NCI-H128 (cell line): ENCODE measurements at regions not wholly inside any gene's neighbourhood (a gene's known extent, or its start where the extent isn't known, plus 50 kb on each side); places are given as distances from the start of the nearest gene placed in this dataset.
"Not testable (repeated sequence)": the region's sequence is repeated elsewhere in the genome, so short reads cannot be mapped to it uniquely, and the experiment has no call there.

Experiments used
- DNase-seq: peaks from one replicate; lab custom pipeline; 2025; ENCODE audit not compliant: unreplicated experiment; lab: John Stamatoyannopoulos, UW

DNA sequence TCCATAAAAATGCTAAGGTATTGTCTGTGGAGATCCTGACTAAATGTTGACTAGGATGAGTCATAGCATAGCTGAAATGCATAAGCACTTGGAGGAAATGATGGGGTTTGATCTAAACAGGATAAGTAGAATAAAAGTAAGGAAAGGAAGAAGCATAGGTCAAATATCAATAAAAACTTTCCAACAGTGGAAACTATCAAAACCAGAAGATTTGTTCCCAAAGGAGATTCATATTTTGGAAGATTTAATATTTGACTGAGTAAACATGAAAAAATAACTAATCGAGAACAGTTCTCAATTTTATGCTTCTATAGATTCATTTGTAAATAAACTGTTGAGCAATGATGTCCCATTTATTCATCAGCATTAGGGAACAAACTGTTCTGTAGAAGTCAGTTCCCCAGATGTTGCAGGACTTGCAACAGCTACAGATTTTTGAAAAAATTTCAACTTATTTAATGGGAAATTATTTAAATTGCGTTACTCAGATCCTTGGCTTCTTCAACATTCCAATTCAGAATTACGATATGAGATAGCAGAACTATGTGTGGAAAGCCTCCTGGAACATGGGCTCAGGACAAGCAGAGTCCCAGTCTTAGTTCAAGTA is 133.7 kb upstream of the TBX18 start:
- DNase-seq, result no peak

DNA sequence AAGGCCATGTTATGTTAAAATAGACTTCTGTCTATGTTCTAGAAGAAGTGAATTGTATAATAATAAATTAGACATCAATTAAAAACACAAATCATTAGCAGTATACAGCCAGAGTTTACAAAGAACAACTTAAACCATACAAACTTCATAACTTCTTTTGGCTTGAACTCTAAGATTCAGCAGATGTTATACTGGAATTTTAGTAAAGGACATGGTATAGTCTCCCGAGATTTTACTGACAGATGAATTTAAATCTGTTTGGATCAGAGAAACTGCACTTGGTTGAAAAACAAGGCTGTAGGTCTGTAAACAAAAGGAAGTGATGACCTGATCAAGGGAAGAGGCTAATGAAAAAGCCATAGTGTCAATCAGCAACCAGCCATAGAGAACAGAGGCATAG is 132.6 kb upstream of the TBX18 start:
- no peak for DNase-seq

DNA sequence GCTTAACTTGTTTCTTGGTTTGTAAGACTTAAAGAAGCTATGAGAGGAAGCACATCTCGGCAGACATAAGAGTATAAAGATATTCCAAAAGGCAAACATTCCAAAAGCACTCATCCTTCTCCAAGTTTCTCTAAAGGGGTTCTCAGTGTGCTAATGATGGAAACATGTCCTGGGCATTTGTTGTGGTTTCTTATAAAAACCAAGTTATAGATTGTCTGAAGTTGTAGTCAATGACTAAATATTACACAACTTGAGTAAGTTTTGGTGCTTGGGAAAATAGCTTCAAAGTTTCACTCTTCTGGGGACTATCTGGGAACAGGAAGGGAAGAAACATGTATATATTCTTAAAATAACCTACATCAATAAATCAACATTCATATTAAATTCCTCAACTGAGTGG is 128.3 kb upstream of the TBX18 start:
- no peak for DNase-seq

DNA sequence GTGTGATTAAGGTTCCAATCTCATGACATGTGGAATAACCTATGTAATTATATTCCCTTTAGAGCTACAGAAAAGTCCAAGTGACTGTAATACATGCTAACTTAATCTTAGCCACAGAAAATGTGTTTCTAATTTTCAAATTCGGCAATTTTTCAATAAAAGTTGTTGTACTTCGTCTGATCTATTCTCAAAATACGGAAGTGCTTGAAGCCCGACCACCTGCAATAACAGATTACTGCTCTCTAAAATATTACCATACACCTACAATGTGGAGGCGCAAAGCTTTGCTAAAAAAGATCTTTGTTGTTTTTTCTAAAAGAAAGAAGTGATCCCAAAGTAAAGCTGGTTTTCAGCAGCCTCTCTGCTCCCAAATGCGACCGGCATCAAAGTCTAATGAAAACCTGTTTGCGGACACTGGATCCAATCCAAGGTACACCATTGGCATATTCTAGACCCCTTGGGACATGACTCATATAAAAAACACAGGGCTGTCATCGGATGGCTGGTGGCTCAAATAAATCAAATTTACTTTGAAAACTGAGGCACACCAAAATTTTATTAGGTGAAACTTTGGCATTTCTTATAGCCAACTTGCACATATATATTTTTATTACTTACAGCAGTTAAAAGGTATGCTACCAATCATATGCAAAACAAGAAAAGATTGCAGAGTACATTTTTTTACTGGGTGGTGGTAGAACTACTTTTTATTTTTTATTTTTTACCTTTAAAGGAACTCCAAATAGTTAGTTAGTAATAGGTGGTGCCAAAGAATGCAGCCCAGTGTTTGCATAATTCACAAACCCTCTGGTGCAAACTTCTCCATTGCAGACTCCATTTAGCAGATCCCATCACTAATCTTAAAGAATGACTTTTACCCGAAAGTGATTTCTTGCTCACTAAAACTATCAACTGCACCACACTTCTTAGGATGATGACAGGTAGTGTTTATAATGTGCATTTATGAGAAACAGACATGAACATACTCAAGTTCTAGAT is 118.7 kb upstream of the TBX18 start:
- DNase-seq, result no peak

DNA sequence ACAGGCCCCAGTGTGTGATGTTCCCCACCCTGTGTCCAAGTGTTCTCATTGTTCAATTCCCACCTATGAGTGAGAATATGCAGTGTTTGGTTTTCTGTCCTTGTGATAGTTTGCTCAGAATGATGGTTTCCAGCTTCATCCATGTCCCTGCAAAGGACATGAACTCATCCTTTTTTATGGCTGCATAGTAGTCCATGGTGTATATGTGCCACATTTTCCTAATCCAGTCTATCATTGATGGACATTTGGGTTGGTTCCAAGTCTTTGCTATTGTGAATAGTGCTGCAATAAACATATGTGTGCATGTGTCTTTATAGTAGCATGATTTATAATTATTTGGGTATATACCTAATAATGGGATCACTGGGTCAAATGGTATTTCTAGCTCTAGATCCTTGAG is 115.0 kb upstream of the TBX18 start:
- DNase-seq, result not testable (repeated sequence)

DNA sequence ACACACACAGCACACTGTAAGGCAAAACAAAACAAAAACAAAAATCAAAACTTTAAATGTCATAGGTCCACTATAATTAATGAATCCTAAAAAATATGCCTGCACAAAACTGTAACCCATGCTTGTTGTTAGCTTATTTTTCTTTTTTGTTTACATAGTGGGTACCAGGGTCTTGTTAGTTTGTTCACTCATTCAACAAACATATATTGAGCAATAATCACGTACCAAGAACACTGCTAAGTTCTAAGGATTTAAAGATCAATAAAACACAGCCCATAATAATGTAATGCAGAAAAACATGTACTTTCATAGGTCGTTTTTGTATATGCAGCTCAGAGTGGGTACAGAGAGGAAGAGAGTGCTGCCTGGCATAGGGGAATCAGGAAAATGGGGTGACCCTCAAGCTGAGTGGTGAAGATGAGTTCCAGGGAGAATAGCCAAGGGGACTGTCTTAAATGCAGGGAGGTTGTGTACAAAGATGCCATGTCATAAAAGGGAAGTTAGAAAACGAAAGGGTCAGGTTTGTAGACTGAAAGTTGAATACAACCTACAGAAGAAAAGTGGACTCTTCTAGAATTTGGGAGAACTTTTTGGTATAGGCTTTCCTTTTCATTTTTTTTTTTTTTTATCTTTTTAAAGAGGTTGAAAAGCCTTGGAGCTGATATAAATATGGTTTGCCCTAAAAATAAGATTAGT is 113.3 kb upstream of the TBX18 start:
- DNase-seq, result no peak

DNA sequence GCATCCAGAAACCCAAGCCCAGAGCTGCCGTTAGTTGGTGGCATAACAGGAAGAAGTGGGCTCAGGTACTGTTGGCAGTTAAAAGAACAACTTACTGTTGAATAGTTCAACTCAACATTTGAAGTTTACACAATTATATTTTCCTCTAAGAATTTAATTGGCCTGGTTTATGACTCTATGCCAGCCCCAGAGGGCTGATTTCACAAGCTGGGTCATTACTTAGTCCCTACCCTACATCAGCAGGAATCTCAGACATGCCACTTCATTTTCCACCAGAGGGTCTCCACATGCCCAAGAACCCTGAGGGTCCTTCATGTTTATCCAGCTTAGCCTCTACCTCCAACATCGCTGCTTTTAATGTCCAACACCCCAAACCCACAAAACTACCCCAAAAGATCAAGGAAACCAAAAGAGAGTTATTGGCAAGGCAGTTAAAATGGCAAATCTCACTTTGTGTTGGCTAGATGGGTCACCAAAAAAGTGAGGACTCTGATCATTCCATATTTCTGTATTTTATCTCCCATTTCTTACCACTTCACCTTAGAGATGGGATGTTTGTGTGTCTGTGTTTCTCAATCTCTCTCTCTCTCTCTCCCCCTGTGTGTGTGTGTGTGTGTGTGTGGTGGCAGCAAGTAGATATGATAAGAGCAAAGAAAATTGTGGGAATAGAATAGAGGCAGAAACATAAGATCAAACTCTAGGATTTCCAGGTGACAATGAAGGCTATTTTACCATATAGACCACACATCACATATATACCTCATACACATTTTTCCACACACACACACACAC is 112.5 kb upstream of the TBX18 start:
- DNase-seq, result no peak

DNA sequence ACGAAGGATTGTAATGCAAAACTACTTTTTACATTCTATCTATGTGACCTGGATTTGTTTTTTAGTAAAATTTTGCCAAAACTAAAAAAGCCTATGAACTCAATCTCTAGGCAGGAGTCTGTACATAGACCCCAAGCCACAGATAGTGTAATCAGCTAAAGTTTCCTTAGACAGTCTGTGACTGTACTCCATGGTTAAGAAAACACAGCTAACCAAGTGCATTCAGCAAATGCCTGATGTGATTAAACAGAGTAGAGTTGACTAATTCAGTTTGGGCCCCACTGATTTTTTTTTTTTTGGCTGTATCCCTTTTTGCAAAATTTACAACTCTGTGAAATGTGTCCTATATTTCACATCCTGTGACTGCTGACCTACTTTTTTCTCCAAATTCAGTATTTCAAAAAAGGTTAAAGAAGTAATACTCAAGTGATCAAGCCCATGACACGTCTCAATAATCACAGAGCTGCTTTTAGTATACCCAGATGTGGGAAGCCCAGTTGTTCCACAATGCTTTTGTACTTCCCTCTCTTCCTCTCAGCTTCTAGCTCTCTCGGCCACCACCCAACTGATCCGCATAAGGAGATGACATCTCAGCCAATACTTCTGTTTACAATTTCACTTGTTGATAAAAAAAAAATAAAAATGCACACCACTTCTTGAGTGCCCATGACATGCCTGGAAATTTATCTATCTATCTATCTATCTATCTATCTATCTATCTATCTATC is 108.8 kb upstream of the TBX18 start:
- no peak for DNase-seq

DNA sequence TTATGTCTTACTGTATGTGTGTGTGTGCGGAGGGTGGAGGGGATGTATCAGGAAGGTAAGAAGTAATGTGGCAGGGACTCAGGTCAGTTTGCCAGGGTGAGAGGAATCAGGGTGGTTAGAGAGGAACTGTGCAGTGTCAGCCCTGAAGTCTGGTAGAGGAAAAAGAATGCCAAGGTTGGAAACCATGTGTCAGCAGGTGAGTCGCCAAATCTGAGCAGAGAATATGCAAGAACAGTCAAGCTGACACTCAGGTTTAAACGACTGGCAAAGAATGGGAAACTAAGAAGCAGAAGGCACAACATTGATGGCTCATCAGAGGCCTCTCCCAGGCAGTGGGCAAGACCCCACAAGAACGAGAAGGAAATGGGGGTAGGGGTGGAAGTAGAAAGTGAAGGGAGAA is 107.5 kb upstream of the TBX18 start:
- no peak for DNase-seq

DNA sequence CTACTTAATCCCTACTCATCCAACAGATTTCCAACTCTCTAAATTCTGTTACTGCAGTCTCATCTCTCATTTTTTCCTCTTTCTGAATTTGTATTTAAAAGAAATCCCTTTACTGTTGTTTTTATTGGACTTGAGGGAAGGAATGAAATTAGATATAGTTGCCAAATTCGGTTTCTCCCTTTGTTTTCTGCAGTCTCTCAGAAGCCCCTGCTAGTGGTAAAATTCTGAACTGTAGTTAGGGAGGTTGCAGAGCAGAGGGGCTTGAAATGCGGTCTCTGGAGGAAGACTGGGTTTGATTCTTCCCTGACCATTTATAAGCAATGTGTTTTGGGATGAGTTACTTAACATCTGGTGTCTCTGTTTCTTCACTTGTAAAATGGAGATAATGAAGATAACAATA is 106.3 kb upstream of the TBX18 start:
- no peak for DNase-seq

DNA sequence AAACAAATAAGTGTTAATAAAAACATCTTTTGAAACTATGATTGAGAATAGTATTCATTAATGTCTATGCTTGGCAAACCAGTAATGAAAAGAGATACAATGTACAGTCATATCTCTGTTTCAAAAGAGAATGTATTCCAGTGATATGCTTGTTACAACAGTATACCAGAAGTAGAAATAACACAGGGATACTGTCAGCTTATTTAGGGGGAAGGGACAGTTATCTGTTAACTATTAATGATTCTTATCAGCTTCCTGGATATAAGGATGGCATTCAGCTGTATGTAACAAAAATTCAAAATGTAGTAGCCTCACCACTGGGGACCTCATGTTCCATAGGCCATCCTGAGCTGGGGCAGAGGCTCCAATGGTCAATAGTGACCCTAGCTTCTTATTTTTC is 103.8 kb upstream of the TBX18 start:
- no peak for DNase-seq

DNA sequence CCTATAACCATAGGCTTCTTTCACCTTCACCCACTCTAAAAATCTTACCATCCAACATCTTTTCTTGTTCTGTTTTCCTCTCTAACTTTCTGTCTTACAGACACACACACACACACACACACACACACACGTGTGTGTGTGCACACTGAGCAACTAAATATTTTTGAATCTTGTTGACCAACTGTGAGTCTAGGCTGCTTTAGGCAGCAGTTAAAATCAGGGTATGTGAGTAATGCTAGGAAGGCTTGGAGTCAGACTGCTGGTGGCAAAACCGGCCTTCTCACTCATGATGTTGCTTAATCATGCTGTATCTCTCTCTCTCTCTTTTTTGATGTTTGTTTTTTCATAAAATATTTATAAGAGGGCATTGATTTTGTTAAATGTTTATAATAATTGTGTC is 103.1 kb upstream of the TBX18 start:
- DNase-seq, result no peak

DNA sequence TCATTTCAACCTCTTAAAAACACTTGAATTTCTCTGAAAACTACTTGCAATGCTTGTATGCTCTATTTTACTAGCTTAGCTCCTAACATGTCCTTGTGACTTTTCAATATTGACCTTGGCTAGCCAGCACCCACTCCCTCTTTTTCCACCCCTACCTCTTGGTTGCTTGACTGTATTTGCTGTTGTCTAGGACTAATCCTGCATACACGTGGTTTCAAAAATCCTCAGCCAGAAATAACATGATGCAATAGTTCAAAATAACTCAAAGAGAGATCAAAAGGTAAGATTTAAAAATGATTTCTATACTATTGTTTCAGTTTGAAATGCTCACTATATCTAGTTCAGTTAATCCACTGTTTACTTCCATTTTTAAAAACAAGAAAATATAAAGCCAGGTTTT is 102.3 kb upstream of the TBX18 start:
- no peak for DNase-seq

DNA sequence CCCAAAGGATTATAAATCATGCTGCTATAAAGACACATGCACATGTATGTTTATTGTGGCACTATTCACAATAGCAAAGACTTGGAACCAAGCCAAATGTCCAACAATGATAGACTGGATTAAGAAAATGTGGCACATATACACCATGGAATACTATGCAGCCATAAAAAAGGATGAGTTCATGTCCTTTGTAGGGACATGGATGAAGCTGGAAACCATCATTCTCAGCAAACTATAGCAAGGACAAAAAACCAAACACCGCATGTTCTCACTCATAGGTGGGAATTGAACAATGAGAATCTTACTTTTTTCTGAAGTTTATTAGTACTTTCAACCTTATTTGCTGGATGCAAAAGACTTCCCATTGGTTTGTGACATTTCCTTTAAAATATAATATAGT is 101.0 kb upstream of the TBX18 start:
- DNase-seq, result not testable (repeated sequence)

DNA sequence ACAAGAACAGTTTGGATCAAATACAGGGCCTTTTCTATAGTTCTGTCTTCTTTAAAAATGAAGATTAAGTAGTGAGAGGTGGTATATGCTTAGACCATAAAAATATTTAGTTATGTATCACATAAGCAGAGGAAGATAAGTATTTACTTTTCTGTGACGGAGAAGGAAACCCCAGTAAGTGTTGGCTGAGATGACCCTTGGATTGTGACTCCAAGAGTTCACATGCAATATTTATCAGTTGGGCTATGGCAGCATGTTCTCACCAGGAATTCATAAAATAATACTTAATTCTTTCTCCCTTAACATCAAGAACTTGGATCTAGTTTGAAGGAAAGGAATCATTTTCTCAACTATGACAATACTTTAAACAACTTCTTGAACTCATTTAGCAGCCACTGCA is 98.4 kb upstream of the TBX18 start:
- no peak for DNase-seq

DNA sequence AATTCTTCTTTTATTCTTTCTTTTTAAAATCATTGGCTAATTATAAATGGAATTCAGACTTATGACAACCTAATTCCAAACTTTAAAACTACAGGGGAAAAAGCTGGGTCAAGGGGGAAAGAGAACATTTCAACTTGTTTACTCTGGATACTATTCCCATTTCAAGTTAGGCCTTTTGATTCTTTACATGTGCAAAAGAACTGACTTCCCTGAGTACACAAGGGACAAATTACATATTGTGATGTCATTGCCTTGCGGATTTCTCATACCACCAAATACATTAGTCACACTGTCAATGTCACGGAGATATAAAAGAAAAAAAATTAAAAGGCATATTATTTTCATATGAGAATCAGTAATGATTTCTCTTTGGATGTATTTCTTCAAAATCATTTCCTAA is 96.5 kb upstream of the TBX18 start:
- DNase-seq, result no peak

DNA sequence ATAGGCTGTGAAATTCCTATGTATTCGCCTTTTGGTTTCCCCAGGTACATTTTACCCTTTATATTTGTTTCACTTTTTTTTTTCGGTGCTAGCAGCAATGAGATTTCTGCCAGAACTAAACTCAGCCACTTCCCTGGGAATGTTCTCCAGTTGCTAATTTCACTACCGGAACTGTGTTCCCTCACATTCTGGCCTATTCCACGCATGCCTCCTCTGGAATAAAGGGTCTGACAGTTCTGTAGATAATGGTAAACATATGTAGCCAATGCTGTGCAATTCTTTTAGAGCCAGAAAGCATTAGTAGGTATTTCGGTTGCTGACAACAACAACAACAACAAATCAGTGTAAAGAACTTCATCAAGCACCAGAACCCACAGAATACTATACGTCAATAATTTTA is 96.1 kb upstream of the TBX18 start:
- DNase-seq, result no peak

DNA sequence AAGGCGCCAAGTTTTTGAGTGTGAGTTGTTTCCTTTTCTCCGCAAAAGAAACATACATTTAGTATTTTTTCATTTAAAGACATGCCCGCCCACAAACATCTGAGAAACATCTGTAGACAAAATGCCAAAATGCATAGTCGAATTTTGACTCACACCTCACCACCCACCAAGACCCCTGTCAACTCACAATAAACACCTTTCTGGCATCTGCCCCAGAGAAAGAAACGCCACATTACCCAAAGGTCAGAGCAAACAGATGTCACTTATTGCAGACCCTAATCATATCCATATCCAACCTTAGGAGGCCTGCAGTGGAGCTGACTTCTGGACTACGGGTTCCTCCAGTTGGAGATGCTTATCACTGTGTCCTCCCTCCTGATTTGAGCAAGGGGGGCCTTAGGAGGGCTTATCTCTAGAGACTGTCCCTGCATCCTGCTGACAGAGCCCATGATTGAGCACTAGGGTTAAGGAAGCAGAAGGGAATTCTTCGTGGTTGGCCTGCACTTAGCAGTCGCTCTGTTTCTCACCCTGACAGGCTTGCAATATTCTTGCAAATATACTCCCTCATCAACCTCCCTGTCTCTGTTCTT is 90.5 kb upstream of the TBX18 start:
- no peak for DNase-seq

DNA sequence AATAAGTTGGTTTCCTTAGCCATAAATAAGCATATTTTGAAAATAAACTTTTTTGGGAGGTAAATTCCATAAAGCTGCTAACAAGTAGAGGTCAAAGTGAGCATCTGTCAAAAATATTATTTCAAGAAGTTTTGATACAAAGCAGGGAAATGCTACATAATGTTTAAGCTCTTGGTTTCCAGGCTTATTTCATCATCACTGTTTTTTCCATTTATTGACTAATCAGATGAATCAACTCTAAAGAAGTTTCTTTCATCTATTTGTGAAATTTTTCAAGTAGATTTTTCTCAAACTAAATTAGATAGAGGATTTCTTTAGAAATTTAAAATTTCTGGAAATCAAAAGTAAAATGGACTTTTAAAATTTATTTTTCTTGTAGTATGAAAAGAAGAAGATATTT is 89.5 kb upstream of the TBX18 start:
- no peak for DNase-seq

DNA sequence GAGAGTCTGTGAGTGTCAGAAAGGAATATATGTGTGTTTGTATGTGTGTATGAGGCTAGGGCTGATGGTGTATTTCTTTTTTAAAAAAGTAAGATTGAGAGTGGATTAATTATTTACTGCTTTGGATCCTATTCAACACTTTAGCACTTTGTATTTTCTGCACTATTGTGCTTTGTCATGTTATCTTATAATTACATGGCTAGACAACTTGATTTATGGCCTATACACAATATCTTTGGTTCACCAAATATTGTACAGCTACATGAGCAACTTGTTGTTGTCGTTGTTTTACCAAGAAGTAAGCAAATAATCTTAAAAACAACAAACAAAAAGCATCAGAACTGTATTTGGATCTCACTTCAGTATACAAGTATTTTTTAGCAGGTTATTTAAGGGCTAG is 84.6 kb upstream of the TBX18 start:
- no peak for DNase-seq
